Trophoblast cell (in vitro differentiated cells and primary cell): ENCODE measurements at regions not wholly inside any gene's neighbourhood (a gene's known extent, or its start where the extent isn't known, plus 50 kb on each side); places are given as distances from the start of the nearest gene placed in this dataset.

ENCODE experiments used
- DNase-seq, 2 donors: peaks; one replicate each; pipeline ENCODE4 v3.0.0-alpha.2; 2016
- H2AFZ ChIP-seq: 2 replicates; pipeline ENCODE4 v1.6.1; 2013; ENCODE audit warnings: low read length, moderate library complexity, mild to moderate bottlenecking; ENCODE audit not compliant: insufficient read depth, poor library complexity
- H2AK5ac ChIP-seq: 2 replicates; pipeline ENCODE4 v1.6.1; 2013; ENCODE audit warnings: mild to moderate bottlenecking, low read length
- H2BK120ac ChIP-seq: 2 replicates; pipeline ENCODE4 v1.6.1; 2013; ENCODE audit warnings: low read length, mild to moderate bottlenecking, moderate library complexity; ENCODE audit not compliant: insufficient read depth, poor library complexity
- H2BK12ac ChIP-seq: 2 replicates; pipeline ENCODE4 v1.6.1; 2013; ENCODE audit warnings: mild to moderate bottlenecking, low read length, moderate library complexity
- H2BK5ac ChIP-seq: 2 replicates; pipeline ENCODE4 v1.6.1; 2013; ENCODE audit warnings: low read length, low read depth, moderate library complexity, mild to moderate bottlenecking; ENCODE audit not compliant: poor library complexity
- H3K14ac ChIP-seq: 2 replicates; pipeline ENCODE4 v1.6.1; 2013; ENCODE audit warnings: mild to moderate bottlenecking, low read length
- H3K18ac ChIP-seq: 2 replicates; pipeline ENCODE4 v1.6.1; 2013; ENCODE audit warnings: mild to moderate bottlenecking, low read length
- H3K23ac ChIP-seq: 2 replicates; pipeline ENCODE4 v1.6.1; 2013; ENCODE audit warnings: low read length
- H3K27ac ChIP-seq: 2 replicates; pipeline ENCODE4 v1.5.1; 2013; ENCODE audit warnings: low read depth, mild to moderate bottlenecking, inconsistent platforms, low read length, moderate library complexity
- H3K27me3 ChIP-seq: 2 replicates; pipeline ENCODE4 v1.6.1; 2013; ENCODE audit warnings: inconsistent platforms, mild to moderate bottlenecking, low read length, moderate library complexity; ENCODE audit not compliant: insufficient read depth
- H3K36me3 ChIP-seq, 2 experiments: 1 replicate in 1 of 2; 2 replicates in 1 of 2; pipeline ENCODE4 v1.6.1; 2013; ENCODE audit warnings: low read length in 2 of 2, mild to moderate bottlenecking in 2 of 2, moderate library complexity in 1 of 2; ENCODE audit not compliant: insufficient read depth in 2 of 2, control insufficient read depth in 1 of 2
- H3K4ac ChIP-seq: 2 replicates; pipeline ENCODE4 v1.6.1; 2013; ENCODE audit warnings: low read depth, mild to moderate bottlenecking, low read length, moderate library complexity
- H3K4me1 ChIP-seq, 2 experiments: 1 replicate in 1 of 2; 2 replicates in 1 of 2; pipeline ENCODE4 v1.6.1; 2013; ENCODE audit warnings: low read length in 2 of 2, mild to moderate bottlenecking in 2 of 2, moderate library complexity in 1 of 2; ENCODE audit not compliant: insufficient read depth in 2 of 2, control insufficient read depth in 1 of 2
- H3K4me2 ChIP-seq: 2 replicates; pipeline ENCODE4 v1.6.1; 2013; ENCODE audit warnings: inconsistent platforms, mild to moderate bottlenecking, low read length, moderate library complexity
- H3K4me3 ChIP-seq: 2 replicates; pipeline ENCODE4 v1.5.1; 2013; ENCODE audit warnings: mild to moderate bottlenecking, low read depth, low read length, inconsistent platforms
- H3K79me1 ChIP-seq: one replicate; pipeline ENCODE4 v1.6.1; 2013; ENCODE audit warnings: low read length
- H3K79me2 ChIP-seq: 2 replicates; pipeline ENCODE4 v1.6.1; 2013; ENCODE audit warnings: low read length, mild to moderate bottlenecking; ENCODE audit not compliant: control insufficient read depth, insufficient read depth, poor library complexity
- H3K9ac ChIP-seq: 2 replicates; pipeline ENCODE4 v1.6.1; 2013; ENCODE audit warnings: mild to moderate bottlenecking, low read length
- H3K9me3 ChIP-seq: 2 replicates; pipeline ENCODE4 v1.6.1; 2013; ENCODE audit warnings: low read depth, mild to moderate bottlenecking, control low read depth, inconsistent platforms, low read length; ENCODE audit not compliant: insufficient read depth
- H4K12ac ChIP-seq: 2 replicates; pipeline ENCODE4 v1.6.1; 2013; ENCODE audit warnings: low read depth, mild to moderate bottlenecking, low read length, moderate library complexity
- H4K8ac ChIP-seq: 2 replicates; pipeline ENCODE4 v1.6.1; 2013; ENCODE audit warnings: low read depth, mild to moderate bottlenecking, low read length, moderate library complexity
- H4K91ac ChIP-seq: one replicate; pipeline ENCODE4 v1.6.1; 2013; ENCODE audit warnings: low read depth, mild to moderate bottlenecking, low read length, moderate library complexity
- WGBS: extraction: QIAGEN DNeasy Blood & Tissue Kit; methylation state at CpG from one replicate; pipeline ENCODE4 v1.1.7; 2013; ENCODE audit warnings: missing lambda C conversion rate; ENCODE audit not compliant: insufficient read length, insufficient coverage; ENCODE audit errors: extremely low coverage; 5-methylcytosine and 5-hydroxymethylcytosine counted together

DNA sequence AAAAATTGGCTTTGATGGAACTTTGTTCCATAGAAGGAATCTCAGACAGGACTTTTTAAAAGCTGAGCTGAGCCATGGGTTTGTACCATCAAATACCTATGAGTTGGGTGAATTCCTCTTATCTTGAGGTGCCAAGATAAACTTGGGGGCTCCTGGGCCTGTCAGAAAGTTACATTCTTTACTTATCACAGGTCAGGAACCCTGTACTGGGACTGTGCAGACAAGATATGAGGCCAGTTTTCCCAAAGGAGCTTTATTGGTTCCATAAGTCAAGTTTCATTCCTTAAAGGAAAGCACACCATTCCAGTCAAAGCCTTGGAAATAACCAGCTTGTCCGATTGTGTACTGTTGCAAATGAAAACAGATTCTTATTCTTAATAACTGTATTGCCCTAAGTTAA is 72.4 kb upstream of the PACRGL start:
- Histone ChIP-seq H2AK5ac (no peak overlapping the region), H3K27ac (no peak overlapping the region), H3K4ac (no peak overlapping the region), H3K9me3 (no peaks in the 10 kb centered on the region), H4K91ac (no peak overlapping the region), H2AFZ (no peak overlapping the region), H3K9ac (no peak overlapping the region), H3K36me3 (no peaks in the 10 kb centered on the region), H3K23ac (no peak overlapping the region), H2BK12ac (no peak overlapping the region), H2BK120ac (no peak overlapping the region), H3K14ac (no peak overlapping the region), H4K8ac (no peak overlapping the region), H3K4me1 (no peaks in the 10 kb centered on the region), H2BK5ac (no peak overlapping the region), H3K79me1 (no peaks in the 10 kb centered on the region), H3K18ac (no peak overlapping the region), H3K4me2 (no peak overlapping the region), H3K27me3 (no peaks in the 10 kb centered on the region), H4K12ac (no peak overlapping the region), H3K79me2 (no peaks in the 10 kb centered on the region), H3K4me3 (no peak overlapping the region)
- no CpG with 5 or more reads among the region's 1 CpG for WGBS
- DNase-seq: no peak

GRCh38 chr4:20629186-20630106 is 70.8 kb upstream of the PACRGL start:
- no peaks in the 10 kb centered on the region for H3K79me1 ChIP-seq
- WGBS: no CpG with 5 or more reads among the region's 6 CpGs

GRCh38 chr4:20638825-20639224 is 61.4 kb upstream of the PACRGL start:
- Histone ChIP-seq H3K18ac (no peak overlapping the region), H3K36me3 (no peaks in the 10 kb centered on the region), H3K14ac (no peak overlapping the region), H3K79me1 (no peaks in the 10 kb centered on the region), H2BK120ac (no peak overlapping the region), H3K79me2 (no peaks in the 10 kb centered on the region), H3K9ac (no peak overlapping the region), H4K8ac (no peak overlapping the region), H2BK5ac (no peak overlapping the region), H3K4me1 (no peaks in the 10 kb centered on the region), H3K4me2 (no peak overlapping the region), H3K4ac (no peak overlapping the region), H2AFZ (no peak overlapping the region), H3K23ac (no peak overlapping the region), H3K27me3 (no peaks in the 10 kb centered on the region), H3K9me3 (peaks cover 3% of the 10 kb centered on the region), H2AK5ac (no peak overlapping the region), H4K91ac (no peak overlapping the region), H3K4me3 (no peak overlapping the region), H4K12ac (no peak overlapping the region), H2BK12ac (no peak overlapping the region), H3K27ac (no peak overlapping the region)
- WGBS: no CpG with 5 or more reads among the region's 3 CpGs
- DNase-seq: peak in 1 of 2 donors; percentile 17

More at GRCh38 chr4:20629186-20630106, 70.8 kb upstream of the PACRGL start:
- H4K91ac ChIP-seq: no peak overlapping the region
- H3K4me1 ChIP-seq: no peaks in the 10 kb centered on the region
- H2AK5ac ChIP-seq: no peak overlapping the region
- H3K18ac ChIP-seq: no peak overlapping the region
- no peak overlapping the region for H2BK12ac ChIP-seq
- DNase-seq: no peak
- H3K79me2 ChIP-seq: no peaks in the 10 kb centered on the region
- H3K9me3 ChIP-seq: no peaks in the 10 kb centered on the region
- no peaks in the 10 kb centered on the region for H3K27me3 ChIP-seq
- H3K4me2 ChIP-seq: no peak overlapping the region
- no peak overlapping the region for H2AFZ ChIP-seq
- H3K36me3 ChIP-seq: no peaks in the 10 kb centered on the region
- H3K14ac ChIP-seq: no peak overlapping the region
- H2BK5ac ChIP-seq: no peak overlapping the region
- H4K12ac ChIP-seq: no peak overlapping the region
- H3K27ac ChIP-seq: no peak overlapping the region
- H3K4ac ChIP-seq: no peak overlapping the region
- no peak overlapping the region for H4K8ac ChIP-seq
- no peak overlapping the region for H3K4me3 ChIP-seq
- H3K23ac ChIP-seq: no peak overlapping the region
- H2BK120ac ChIP-seq: no peak overlapping the region
- H3K9ac ChIP-seq: no peak overlapping the region

GRCh38 chr4:20639346-20639745 is 60.9 kb upstream of the PACRGL start:
- DNase-seq: no peak
- H2BK12ac ChIP-seq: no peak overlapping the region
- H3K4me2 ChIP-seq: no peak overlapping the region
- H3K79me1 ChIP-seq: no peaks in the 10 kb centered on the region
- no peaks in the 10 kb centered on the region for H3K79me2 ChIP-seq
- H3K14ac ChIP-seq: no peak overlapping the region
- peaks cover 3% of the 10 kb centered on the region for H3K9me3 ChIP-seq
- H3K9ac ChIP-seq: no peak overlapping the region
- H4K12ac ChIP-seq: no peak overlapping the region
- H3K18ac ChIP-seq: no peak overlapping the region
- no peak overlapping the region for H2AK5ac ChIP-seq
- H3K4me1 ChIP-seq: no peaks in the 10 kb centered on the region
- H3K23ac ChIP-seq: no peak overlapping the region
- H4K8ac ChIP-seq: no peak overlapping the region
- no peaks in the 10 kb centered on the region for H3K36me3 ChIP-seq
- no peak overlapping the region for H2AFZ ChIP-seq
- WGBS: no CpG with 5 or more reads among the region's 1 CpG
- no peak overlapping the region for H3K27ac ChIP-seq
- H3K4me3 ChIP-seq: no peak overlapping the region
- no peak overlapping the region for H4K91ac ChIP-seq
- no peak overlapping the region for H3K4ac ChIP-seq
- no peak overlapping the region for H2BK120ac ChIP-seq
- no peaks in the 10 kb centered on the region for H3K27me3 ChIP-seq
- H2BK5ac ChIP-seq: no peak overlapping the region
